ENCODE measurements at regions not wholly inside any gene's neighbourhood (a gene's known extent, or its start where the extent isn't known, plus 50 kb on each side); places are given as distances from the start of the nearest gene placed in this dataset.

- TF ChIP-seq MAX (CRISPR knock-in tag; IDR thresholded peaks at IDR 0.05), result no peak
- TF ChIP-seq JAZF1 (CRISPR knock-in tag; IDR thresholded peaks at IDR 0.05), result no peak
- no peak for TF ChIP-seq ZNF317 (CRISPR knock-in tag; IDR thresholded peaks at IDR 0.05; ENCODE audit: borderline replicate concordance, low read depth)
Measured at GRCh38 chr5:6140219-6140618, 238.1 kb downstream of the MED10 start (continued).

GRCh38 chr5:6135977-6136376 lies 242.4 kb downstream of the MED10 start:
- no peak for TF ChIP-seq SP1 (CRISPR knock-in tag; conservative IDR thresholded peaks at IDR 0.05)
- TF ChIP-seq ZNF532 (CRISPR knock-in tag; IDR thresholded peaks at IDR 0.05; ENCODE audit: borderline replicate concordance), result no peak
- TF ChIP-seq ZNF423 (CRISPR knock-in tag; IDR thresholded peaks at IDR 0.05), result no peak
- H3K9me3 Mint-ChIP-seq, result peaks cover 7% of the 10 kb centered on the region
- H3K36me3 Mint-ChIP-seq, result no peaks in the 10 kb centered on the region
- no peak overlapping the region for H3K27ac Mint-ChIP-seq
- H3K27me3 Mint-ChIP-seq (ENCODE audit: low read depth), result no peaks in the 10 kb centered on the region
- DNase-seq (ENCODE audit: low spot score) (no peak), ATAC-seq (no peak)
- POLR2A ChIA-PET, result no interaction called here
- H3K4me3 Mint-ChIP-seq, result no peak overlapping the region
- CTCF ChIA-PET, result no interaction called here
- peaks cover 14% of the 10 kb centered on the region for H3K4me1 Mint-ChIP-seq

GRCh38 chr5:6134281-6134680 lies 244.1 kb downstream of the MED10 start:
- DNase-seq (ENCODE audit: low spot score), result no peak
- CTCF ChIA-PET, result interaction anchor here (1.1 kb wide), 1 partner anchor 9 kb away, joined by 3 read pairs; no protein-coding TSS in a partner anchor
- ATAC-seq, result 0 out of 2 replicates have a peak, but pooled peaks have one; percentile 22
- POLR2A ChIA-PET, result no interaction called here
- Mint-ChIP-seq H3K4me3 (no peak overlapping the region), H3K36me3 (no peaks in the 10 kb centered on the region), H3K27me3 (ENCODE audit: low read depth) (no peaks in the 10 kb centered on the region), H3K9me3 (peaks cover 18% of the 10 kb centered on the region), H3K4me1 (peaks cover 14% of the 10 kb centered on the region), H3K27ac (no peak overlapping the region)
- TF ChIP-seq TEAD4 (CRISPR knock-in tag; IDR thresholded peaks at IDR 0.05) (no peak), ERG (CRISPR knock-in tag; IDR thresholded peaks at IDR 0.05) (no peak), SOX15 (CRISPR knock-in tag; IDR thresholded peaks at IDR 0.05) (no peak), PRRX2 (CRISPR knock-in tag; IDR thresholded peaks at IDR 0.05) (no peak), ZNF425 (CRISPR knock-in tag; conservative IDR thresholded peaks at IDR 0.05) (no peak), NFE2L1 (CRISPR knock-in tag; IDR thresholded peaks at IDR 0.05) (no peak), TP53 (CRISPR knock-in tag; IDR thresholded peaks at IDR 0.05) (no peak), ZNF416 (CRISPR knock-in tag; IDR thresholded peaks at IDR 0.05) (no peak), ZNF232 (CRISPR knock-in tag; IDR thresholded peaks at IDR 0.05) (no peak), USF1 (CRISPR knock-in tag; IDR thresholded peaks at IDR 0.05) (no peak), MYBL2 (CRISPR knock-in tag; IDR thresholded peaks at IDR 0.05) (no peak), E2F1 (CRISPR knock-in tag; IDR thresholded peaks at IDR 0.05) (no peak), MAX (CRISPR knock-in tag; IDR thresholded peaks at IDR 0.05) (no peak), AFF4 (CRISPR knock-in tag; IDR thresholded peaks at IDR 0.05; ENCODE audit: borderline replicate concordance) (no peak), KAT7 (CRISPR knock-in tag; IDR thresholded peaks at IDR 0.05; ENCODE audit: borderline replicate concordance) (no peak), GABPB1 (CRISPR knock-in tag; IDR thresholded peaks at IDR 0.05) (no peak)
